Lower lobe of right lung (tissue), 2 donors: ENCODE measurements at regions not wholly inside any gene's neighbourhood (a gene's known extent, or its start where the extent isn't known, plus 50 kb on each side); places are given as distances from the start of the nearest gene placed in this dataset.

Experiments
- ATAC-seq, 2 donors: fragments of 200-7000 bp; cut with Tn5 transposase; one replicate each; pipeline ENCODE4 v1.9.1; 2020 to 2022; ENCODE audit warnings: mild to moderate bottlenecking in 2 of 2, moderate library complexity in 2 of 2
- DNase-seq: peaks from one replicate; pipeline ENCODE4 v3.0.0-alpha.2; 2020
- H3K27ac ChIP-seq: fragments of 200-600 bp; one replicate; pipeline ENCODE4 v1.8.0; 2022
- H3K27me3 ChIP-seq: fragments of 200-600 bp; one replicate; pipeline ENCODE4 v1.8.0; 2022; ENCODE audit warnings: low read depth
- H3K36me3 ChIP-seq: fragments of 200-600 bp; one replicate; pipeline ENCODE4 v1.8.0; 2022; ENCODE audit warnings: mild to moderate bottlenecking
- H3K4me1 ChIP-seq: fragments of 200-600 bp; one replicate; pipeline ENCODE4 v1.8.0; 2022
- H3K4me3 ChIP-seq: fragments of 200-600 bp; one replicate; pipeline ENCODE4 v1.8.0; 2022; ENCODE audit warnings: mild to moderate bottlenecking
- H3K9me3 ChIP-seq: fragments of 200-600 bp; one replicate; pipeline ENCODE4 v1.8.0; 2022
- intact Hi-C: fragments of 100-400 bp; cut with DNase I; formaldehyde crosslinking; loops from one replicate; pipeline ENCODE4 v1.11.0; 2022
- TF ChIP-seq, protein P1 (sequence below): fragments of 200-600 bp; IDR thresholded peaks from one replicate; pipeline ENCODE4 v1.8.0; 2022; ENCODE audit warnings: antibody characterized with exemption, mild to moderate bottlenecking
- donor health status: DM: no; HTN: yes; CAD: no; lungs with severe emphysema.

GRCh38 chr15:53834214-53834613 lies 74.8 kb upstream of the WDR72 start:
- H3K4me3 ChIP-seq: no peak overlapping the region
- intact Hi-C loops: no loop called here
- no peak overlapping the region for H3K27ac ChIP-seq
- no peak for DNase-seq
- TF ChIP-seq, protein P1, sequence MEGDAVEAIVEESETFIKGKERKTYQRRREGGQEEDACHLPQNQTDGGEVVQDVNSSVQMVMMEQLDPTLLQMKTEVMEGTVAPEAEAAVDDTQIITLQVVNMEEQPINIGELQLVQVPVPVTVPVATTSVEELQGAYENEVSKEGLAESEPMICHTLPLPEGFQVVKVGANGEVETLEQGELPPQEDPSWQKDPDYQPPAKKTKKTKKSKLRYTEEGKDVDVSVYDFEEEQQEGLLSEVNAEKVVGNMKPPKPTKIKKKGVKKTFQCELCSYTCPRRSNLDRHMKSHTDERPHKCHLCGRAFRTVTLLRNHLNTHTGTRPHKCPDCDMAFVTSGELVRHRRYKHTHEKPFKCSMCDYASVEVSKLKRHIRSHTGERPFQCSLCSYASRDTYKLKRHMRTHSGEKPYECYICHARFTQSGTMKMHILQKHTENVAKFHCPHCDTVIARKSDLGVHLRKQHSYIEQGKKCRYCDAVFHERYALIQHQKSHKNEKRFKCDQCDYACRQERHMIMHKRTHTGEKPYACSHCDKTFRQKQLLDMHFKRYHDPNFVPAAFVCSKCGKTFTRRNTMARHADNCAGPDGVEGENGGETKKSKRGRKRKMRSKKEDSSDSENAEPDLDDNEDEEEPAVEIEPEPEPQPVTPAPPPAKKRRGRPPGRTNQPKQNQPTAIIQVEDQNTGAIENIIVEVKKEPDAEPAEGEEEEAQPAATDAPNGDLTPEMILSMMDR: no peak
- no peak for ATAC-seq
- no peaks in the 10 kb centered on the region for H3K9me3 ChIP-seq
- H3K36me3 ChIP-seq: no peaks in the 10 kb centered on the region
- H3K4me1 ChIP-seq: peaks cover 18% of the 10 kb centered on the region
- no peaks in the 10 kb centered on the region for H3K27me3 ChIP-seq

DNA sequence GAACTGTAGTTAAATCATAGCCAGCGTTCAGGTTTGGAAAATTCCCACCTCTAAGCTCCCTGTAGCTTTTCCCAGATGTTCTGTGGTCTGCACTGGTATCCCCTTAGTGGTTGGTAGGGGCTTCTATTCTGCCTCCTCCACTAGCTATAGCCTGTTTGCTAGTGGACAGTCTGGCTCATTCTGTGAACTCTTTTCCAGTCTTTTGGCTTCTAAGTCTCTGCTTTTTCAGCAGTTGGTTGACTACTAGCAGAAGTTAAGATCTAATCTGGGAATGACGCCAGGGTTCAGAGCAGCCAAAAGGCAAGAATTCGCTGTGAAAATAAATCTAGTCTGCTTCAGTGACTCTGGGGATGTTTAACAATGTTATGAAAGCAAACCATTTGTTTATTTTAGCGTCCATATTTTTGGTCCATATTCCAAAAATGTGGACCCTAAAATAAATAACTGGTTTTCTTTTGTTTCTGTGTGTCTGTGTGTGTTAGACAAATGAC lies 73.7 kb upstream of the WDR72 start:
- H3K36me3 ChIP-seq: no peaks in the 10 kb centered on the region
- no peak for DNase-seq
- H3K9me3 ChIP-seq: no peaks in the 10 kb centered on the region
- no peak for ATAC-seq
- peaks cover 18% of the 10 kb centered on the region for H3K4me1 ChIP-seq
- intact Hi-C loops: no loop called here
- TF ChIP-seq, protein P1: no peak
- H3K27ac ChIP-seq: no peak overlapping the region
- no peak overlapping the region for H3K4me3 ChIP-seq
- H3K27me3 ChIP-seq: no peaks in the 10 kb centered on the region

- intact Hi-C loops: no loop called here
- no peak overlapping the region for H3K27ac ChIP-seq
- H3K4me3 ChIP-seq: no peak overlapping the region
Measured at GRCh38 chr15:53831907-53832770, 72.7 kb upstream of the WDR72 start.

DNA sequence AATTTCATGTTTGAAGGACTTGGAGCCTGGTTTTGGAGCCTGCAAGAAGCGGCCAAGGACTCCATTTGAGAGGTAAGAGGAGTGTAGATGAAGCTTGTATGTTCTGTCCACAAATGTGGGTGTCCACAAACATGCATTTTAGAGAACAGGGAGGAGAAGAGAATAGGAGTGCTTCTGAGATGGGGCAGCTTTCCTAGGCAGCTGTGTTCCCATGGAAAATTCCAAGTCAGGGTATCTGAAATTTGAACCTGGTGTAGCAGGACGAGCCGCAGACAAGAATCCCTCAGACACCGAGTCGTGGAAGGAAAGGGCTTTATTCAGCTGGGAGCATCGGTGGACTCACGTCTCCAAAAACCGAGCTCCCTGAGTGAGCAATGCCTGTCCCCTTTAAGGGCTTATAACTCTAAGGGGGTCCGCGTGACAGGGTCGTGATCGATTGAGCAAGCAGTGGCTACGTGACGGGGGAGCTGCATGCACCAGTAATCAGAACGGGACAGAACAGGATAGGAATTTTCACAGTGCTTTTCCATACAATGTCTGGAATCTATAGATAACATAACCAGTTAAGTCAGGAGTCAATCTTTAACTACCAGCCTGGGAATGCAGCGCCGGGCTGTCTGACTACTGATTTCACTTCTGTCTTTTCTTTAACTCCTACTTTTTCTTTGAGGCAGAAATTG lies 71.4 kb upstream of the WDR72 start:
- Histone ChIP-seq H3K9me3 (no peaks in the 10 kb centered on the region), H3K36me3 (no peaks in the 10 kb centered on the region), H3K4me3 (no peak overlapping the region), H3K27ac (no peak overlapping the region), H3K4me1 (peaks cover 5% of the 10 kb centered on the region), H3K27me3 (no peaks in the 10 kb centered on the region)
- no peak for DNase-seq
- intact Hi-C loops: no loop called here
- ATAC-seq: no peak
- TF ChIP-seq, protein P1: no peak

More at GRCh38 chr15:53831907-53832770, 72.7 kb upstream of the WDR72 start:
- no peak for ATAC-seq
- Histone ChIP-seq H3K4me1 (peaks cover 14% of the 10 kb centered on the region), H3K27me3 (no peaks in the 10 kb centered on the region), H3K36me3 (no peaks in the 10 kb centered on the region), H3K9me3 (no peaks in the 10 kb centered on the region)
- DNase-seq: no peak
- TF ChIP-seq, protein P1: no peak

GRCh38 chr15:53829923-53830459 lies 70.5 kb upstream of the WDR72 start:
- Histone ChIP-seq H3K4me3 (no peak overlapping the region), H3K27ac (no peak overlapping the region), H3K36me3 (no peaks in the 10 kb centered on the region), H3K27me3 (no peaks in the 10 kb centered on the region), H3K4me1 (peaks cover 5% of the 10 kb centered on the region), H3K9me3 (no peaks in the 10 kb centered on the region)
- intact Hi-C loops: no loop called here
- ATAC-seq (no peak), DNase-seq (no peak)
- TF ChIP-seq, protein P1: no peak
